IPS-18a (cell line): ENCODE measurements at regions not wholly inside any gene's neighbourhood (a gene's known extent, or its start where the extent isn't known, plus 50 kb on each side); places are given as distances from the start of the nearest gene placed in this dataset.
"Not testable (repeated sequence)": the region's sequence is repeated elsewhere in the genome, so short reads cannot be mapped to it uniquely, and the experiment has no call there.

Experiments used
- H3K27ac ChIP-seq: one replicate; pipeline ENCODE4 v1.5.1; 2013; ENCODE audit warnings: low read length
- H3K27me3 ChIP-seq: one replicate; pipeline ENCODE4 v1.6.1; 2013; ENCODE audit warnings: mild to moderate bottlenecking, low read length; ENCODE audit not compliant: control insufficient read depth, insufficient read depth
- H3K36me3 ChIP-seq: one replicate; pipeline ENCODE4 v1.6.1; 2013; ENCODE audit warnings: low read depth, low read length; ENCODE audit not compliant: control insufficient read depth
- H3K4me1 ChIP-seq: one replicate; pipeline ENCODE4 v1.6.1; 2013; ENCODE audit warnings: low read depth, low read length; ENCODE audit not compliant: control insufficient read depth
- H3K4me3 ChIP-seq: one replicate; pipeline ENCODE4 v1.5.1; 2013; ENCODE audit warnings: low read length
- H3K9ac ChIP-seq: one replicate; pipeline ENCODE4 v1.6.1; 2013; ENCODE audit warnings: mild to moderate bottlenecking, low read length, moderate library complexity
- H3K9me3 ChIP-seq: one replicate; pipeline ENCODE4 v1.6.1; 2013; ENCODE audit warnings: low read depth, low read length; ENCODE audit not compliant: control insufficient read depth

GRCh38 chr14:87360246-87360645 lies 632.7 kb downstream of the GALC start:
- not testable (repeated sequence) for H3K9me3 ChIP-seq, H3K27ac ChIP-seq, H3K27me3 ChIP-seq, H3K9ac ChIP-seq, H3K4me1 ChIP-seq, H3K4me3 ChIP-seq, H3K36me3 ChIP-seq

GRCh38 chr14:87351007-87351406 lies 642.0 kb downstream of the GALC start:
- H3K9ac ChIP-seq: no peak overlapping the region
- no peaks in the 10 kb centered on the region for H3K27me3 ChIP-seq
- no peaks in the 10 kb centered on the region for H3K4me1 ChIP-seq
- no peaks in the 10 kb centered on the region for H3K36me3 ChIP-seq
- H3K4me3 ChIP-seq: no peak overlapping the region
- no peak overlapping the region for H3K27ac ChIP-seq
- H3K9me3 ChIP-seq: no peaks in the 10 kb centered on the region

- no peaks in the 10 kb centered on the region for H3K27me3 ChIP-seq
- no peaks in the 10 kb centered on the region for H3K4me1 ChIP-seq
- no peaks in the 10 kb centered on the region for H3K36me3 ChIP-seq
- H3K9ac ChIP-seq: no peak overlapping the region
- no peak overlapping the region for H3K27ac ChIP-seq
- no peaks in the 10 kb centered on the region for H3K9me3 ChIP-seq
- H3K4me3 ChIP-seq: no peak overlapping the region
These were observed 643.1 kb downstream of the GALC start for GRCh38 chr14:87349921-87350320.

GRCh38 chr14:87343652-87344051 lies 649.3 kb downstream of the GALC start:
- Histone ChIP-seq H3K9ac (no peak overlapping the region), H3K27me3 (no peaks in the 10 kb centered on the region)

GRCh38 chr14:87334997-87335685 lies 657.8 kb downstream of the GALC start:
- H3K9me3 ChIP-seq: no peaks in the 10 kb centered on the region
- no peak overlapping the region for H3K9ac ChIP-seq
- H3K36me3 ChIP-seq: no peaks in the 10 kb centered on the region
- no peak overlapping the region for H3K27ac ChIP-seq
- no peaks in the 10 kb centered on the region for H3K27me3 ChIP-seq
- H3K4me1 ChIP-seq: no peaks in the 10 kb centered on the region
- no peak overlapping the region for H3K4me3 ChIP-seq

More at GRCh38 chr14:87343652-87344051, 649.3 kb downstream of the GALC start:
- Histone ChIP-seq H3K9me3 (no peaks in the 10 kb centered on the region), H3K36me3 (no peaks in the 10 kb centered on the region), H3K4me1 (no peaks in the 10 kb centered on the region), H3K27ac (no peak overlapping the region), H3K4me3 (no peak overlapping the region)

GRCh38 chr14:87331991-87332390 lies 661.0 kb downstream of the GALC start:
- no peaks in the 10 kb centered on the region for H3K9me3 ChIP-seq
- no peaks in the 10 kb centered on the region for H3K36me3 ChIP-seq
- no peak overlapping the region for H3K27ac ChIP-seq
- H3K27me3 ChIP-seq: no peaks in the 10 kb centered on the region
- H3K4me1 ChIP-seq: no peaks in the 10 kb centered on the region
- no peak overlapping the region for H3K9ac ChIP-seq
- no peak overlapping the region for H3K4me3 ChIP-seq

GRCh38 chr14:87325741-87326140 lies 667.2 kb downstream of the GALC start:
- H3K27me3 ChIP-seq: no peaks in the 10 kb centered on the region
- H3K27ac ChIP-seq: no peak overlapping the region
- no peaks in the 10 kb centered on the region for H3K4me1 ChIP-seq
- H3K9ac ChIP-seq: no peak overlapping the region
- H3K36me3 ChIP-seq: no peaks in the 10 kb centered on the region
- H3K4me3 ChIP-seq: no peak overlapping the region
- H3K9me3 ChIP-seq: no peaks in the 10 kb centered on the region

GRCh38 chr14:87323191-87323590 lies 669.8 kb downstream of the GALC start:
- Histone ChIP-seq H3K27ac (no peak overlapping the region), H3K4me1 (no peaks in the 10 kb centered on the region), H3K4me3 (no peak overlapping the region), H3K9ac (no peak overlapping the region), H3K36me3 (no peaks in the 10 kb centered on the region), H3K27me3 (no peaks in the 10 kb centered on the region), H3K9me3 (no peaks in the 10 kb centered on the region)

GRCh38 chr14:87321548-87321947 lies 671.4 kb downstream of the GALC start:
- Histone ChIP-seq H3K4me3 (no peak overlapping the region), H3K27ac (no peak overlapping the region), H3K27me3 (no peaks in the 10 kb centered on the region), H3K9ac (no peak overlapping the region), H3K4me1 (no peaks in the 10 kb centered on the region), H3K9me3 (no peaks in the 10 kb centered on the region), H3K36me3 (no peaks in the 10 kb centered on the region)

- Histone ChIP-seq H3K9me3 (no peaks in the 10 kb centered on the region), H3K4me3 (no peak overlapping the region), H3K27me3 (no peaks in the 10 kb centered on the region), H3K9ac (no peak overlapping the region), H3K4me1 (no peaks in the 10 kb centered on the region), H3K36me3 (no peaks in the 10 kb centered on the region), H3K27ac (no peak overlapping the region)
These were observed 680.1 kb downstream of the GALC start for GRCh38 chr14:87312894-87313205.

GRCh38 chr14:87312169-87312893 lies 680.7 kb downstream of the GALC start:
- no peaks in the 10 kb centered on the region for H3K36me3 ChIP-seq
- no peaks in the 10 kb centered on the region for H3K4me1 ChIP-seq
- H3K9me3 ChIP-seq: no peaks in the 10 kb centered on the region
- no peak overlapping the region for H3K27ac ChIP-seq
- H3K27me3 ChIP-seq: no peaks in the 10 kb centered on the region
- no peak overlapping the region for H3K9ac ChIP-seq
- no peak overlapping the region for H3K4me3 ChIP-seq

- no peaks in the 10 kb centered on the region for H3K9me3 ChIP-seq
These were observed 683.4 kb downstream of the GALC start for GRCh38 chr14:87309557-87309956.

More at GRCh38 chr14:87309557-87309956, 683.4 kb downstream of the GALC start:
- H3K4me1 ChIP-seq: no peaks in the 10 kb centered on the region
- H3K27me3 ChIP-seq: no peaks in the 10 kb centered on the region
- no peak overlapping the region for H3K9ac ChIP-seq
- no peaks in the 10 kb centered on the region for H3K36me3 ChIP-seq
- H3K27ac ChIP-seq: no peak overlapping the region
- no peak overlapping the region for H3K4me3 ChIP-seq
